ENCODE measurements at regions not wholly inside any gene's neighbourhood (a gene's known extent, or its start where the extent isn't known, plus 50 kb on each side); places are given as distances from the start of the nearest gene placed in this dataset.
"Not testable (repeated sequence)": the region's sequence is repeated elsewhere in the genome, so short reads cannot be mapped to it uniquely, and the experiment has no call there.

- DNase-seq (ENCODE audit: low spot score), result no peak
Measured at GRCh38 chr10:11667756-11668155, 56.3 kb upstream of the USP6NL start.

- DNase-seq (ENCODE audit: low spot score), result no peak
Measured at GRCh38 chr10:11663763-11664555, 52.5 kb upstream of the USP6NL start.

GRCh38 chr10:11663126-11663515 lies 51.7 kb upstream of the USP6NL start:
- not testable (repeated sequence) for DNase-seq (ENCODE audit: low spot score)

GRCh38 chr10:11661441-11661840 lies 50.0 kb upstream of the USP6NL start:
- no peak for DNase-seq (ENCODE audit: low spot score)

Data from GM03348 (cell line).